ENCODE measurements at regions not wholly inside any gene's neighbourhood (a gene's known extent, or its start where the extent isn't known, plus 50 kb on each side); places are given as distances from the start of the nearest gene placed in this dataset.
"Not testable (repeated sequence)": the region's sequence is repeated elsewhere in the genome, so short reads cannot be mapped to it uniquely, and the experiment has no call there.

GRCh38 chr9:117926031-117926658, 221.9 kb downstream of the TLR4 start:
- Mint-ChIP-seq H3K27me3 (ENCODE audit: insufficient read depth) (peaks cover 3% of the 10 kb centered on the region), H3K36me3 (ENCODE audit: low read depth) (no peaks in the 10 kb centered on the region), H3K4me1 (ENCODE audit: low read depth) (no peaks in the 10 kb centered on the region), H3K27ac (no peak overlapping the region), H3K4me3 (no peak overlapping the region), H3K9me3 (no peaks in the 10 kb centered on the region)
- intact Hi-C loops (cut with micrococcal nuclease) = no loop called here
- DNase-seq (ENCODE audit: low spot score) = no peak

DNA sequence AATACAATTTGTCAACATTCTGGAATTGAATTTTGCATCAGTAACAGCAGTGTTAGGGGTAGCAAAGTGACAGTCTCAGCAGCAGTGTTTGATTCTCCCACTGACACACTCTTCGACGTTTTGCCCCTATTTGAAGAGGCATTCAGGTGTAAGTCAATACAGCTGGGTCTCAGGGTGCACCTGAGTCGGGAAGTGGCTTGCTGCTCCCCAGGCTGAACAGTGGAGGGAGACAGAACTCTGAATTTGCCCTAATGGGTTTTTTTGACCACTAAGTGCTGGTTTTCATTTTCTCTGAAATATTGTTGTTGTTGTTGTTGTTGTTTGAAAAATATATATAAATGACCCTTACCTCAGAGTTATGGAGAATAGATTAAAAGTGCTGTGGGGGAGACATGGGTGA, 223.2 kb downstream of the TLR4 start:
- no peak overlapping the region for H3K4me3 Mint-ChIP-seq
- H3K36me3 Mint-ChIP-seq (ENCODE audit: low read depth) = no peaks in the 10 kb centered on the region
- DNase-seq (ENCODE audit: low spot score) = no peak
- H3K9me3 Mint-ChIP-seq = no peaks in the 10 kb centered on the region
- H3K27ac Mint-ChIP-seq = no peak overlapping the region
- intact Hi-C loops (cut with micrococcal nuclease) = no loop called here
- H3K4me1 Mint-ChIP-seq (ENCODE audit: low read depth) = no peaks in the 10 kb centered on the region
- peaks cover 3% of the 10 kb centered on the region for H3K27me3 Mint-ChIP-seq (ENCODE audit: insufficient read depth)

- Mint-ChIP-seq H3K27me3 (ENCODE audit: insufficient read depth) (peaks cover 3% of the 10 kb centered on the region), H3K36me3 (ENCODE audit: low read depth) (no peaks in the 10 kb centered on the region), H3K27ac (no peak overlapping the region), H3K4me3 (no peak overlapping the region), H3K9me3 (no peaks in the 10 kb centered on the region), H3K4me1 (ENCODE audit: low read depth) (no peaks in the 10 kb centered on the region)
- intact Hi-C loops (cut with micrococcal nuclease) = no loop called here
- no peak for DNase-seq (ENCODE audit: low spot score)
These were observed 225.7 kb downstream of the TLR4 start for GRCh38 chr9:117929868-117930267.

DNA sequence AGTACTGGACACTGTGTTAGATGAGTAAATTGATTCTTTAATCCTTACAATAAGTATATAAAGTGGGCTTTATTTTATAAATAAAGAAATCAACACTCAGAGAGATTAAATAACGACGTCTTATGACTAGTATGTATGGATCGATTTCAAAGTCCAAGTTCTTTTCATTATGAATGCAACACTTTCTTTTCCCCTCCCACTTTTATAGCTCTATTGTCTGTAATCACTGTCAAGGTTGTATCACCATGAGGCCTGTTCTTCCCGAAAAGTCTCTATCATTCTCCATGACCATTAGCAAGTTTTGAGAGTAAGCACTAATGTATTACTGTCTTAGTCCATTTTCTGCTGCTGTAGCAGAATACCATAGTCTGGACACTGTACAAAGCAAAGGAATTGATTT, 228.4 kb downstream of the TLR4 start:
- Mint-ChIP-seq H3K4me1 (ENCODE audit: low read depth) (no peaks in the 10 kb centered on the region), H3K36me3 (ENCODE audit: low read depth) (no peaks in the 10 kb centered on the region), H3K27me3 (ENCODE audit: insufficient read depth) (peaks cover 3% of the 10 kb centered on the region), H3K4me3 (no peak overlapping the region), H3K9me3 (no peaks in the 10 kb centered on the region), H3K27ac (no peak overlapping the region)
- no peak for DNase-seq (ENCODE audit: low spot score)
- intact Hi-C loops (cut with micrococcal nuclease) = no loop called here

- H3K4me1 Mint-ChIP-seq (ENCODE audit: low read depth) = no peaks in the 10 kb centered on the region
- H3K27me3 Mint-ChIP-seq (ENCODE audit: insufficient read depth) = no peaks in the 10 kb centered on the region
- no peaks in the 10 kb centered on the region for H3K36me3 Mint-ChIP-seq (ENCODE audit: low read depth)
- H3K9me3 Mint-ChIP-seq = no peaks in the 10 kb centered on the region
- H3K4me3 Mint-ChIP-seq = no peak overlapping the region
- no peak overlapping the region for H3K27ac Mint-ChIP-seq
- intact Hi-C loops (cut with micrococcal nuclease) = no loop called here
- no peak for DNase-seq (ENCODE audit: low spot score)
These were observed 232.3 kb downstream of the TLR4 start for GRCh38 chr9:117936185-117937130.

GRCh38 chr9:117938086-117938485, 233.9 kb downstream of the TLR4 start:
- DNase-seq (ENCODE audit: low spot score) = no peak
- Mint-ChIP-seq H3K36me3 (ENCODE audit: low read depth) (no peaks in the 10 kb centered on the region), H3K4me3 (no peak overlapping the region), H3K4me1 (ENCODE audit: low read depth) (no peaks in the 10 kb centered on the region), H3K27me3 (ENCODE audit: insufficient read depth) (no peaks in the 10 kb centered on the region), H3K9me3 (no peaks in the 10 kb centered on the region), H3K27ac (no peak overlapping the region)
- intact Hi-C loops (cut with micrococcal nuclease) = no loop called here

DNA sequence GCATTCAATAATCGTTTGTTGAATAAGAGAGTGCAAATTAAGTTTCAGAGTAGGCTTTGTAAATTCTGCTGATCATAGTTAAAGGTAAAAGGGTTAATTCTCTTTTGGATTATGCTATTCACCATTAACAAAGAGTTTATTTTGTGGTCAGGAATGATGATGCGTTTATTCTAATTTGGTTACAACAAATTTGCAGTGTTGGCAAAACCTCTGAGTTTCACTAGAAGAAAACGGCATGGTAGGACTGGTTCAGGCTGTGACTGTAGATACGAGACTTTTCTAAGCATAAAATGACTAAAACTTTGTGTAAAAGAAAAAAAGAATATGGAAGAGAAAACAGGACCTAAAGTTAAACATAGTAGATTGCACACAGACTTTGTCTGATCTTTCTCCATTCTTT, 234.7 kb downstream of the TLR4 start:
- no peak overlapping the region for H3K4me3 Mint-ChIP-seq
- H3K36me3 Mint-ChIP-seq (ENCODE audit: low read depth) = no peaks in the 10 kb centered on the region
- intact Hi-C loops (cut with micrococcal nuclease) = no loop called here
- no peak overlapping the region for H3K27ac Mint-ChIP-seq
- H3K4me1 Mint-ChIP-seq (ENCODE audit: low read depth) = no peaks in the 10 kb centered on the region
- H3K9me3 Mint-ChIP-seq = no peaks in the 10 kb centered on the region
- H3K27me3 Mint-ChIP-seq (ENCODE audit: insufficient read depth) = no peaks in the 10 kb centered on the region
- DNase-seq (ENCODE audit: low spot score) = no peak

GRCh38 chr9:117944750-117945149, 240.5 kb downstream of the TLR4 start:
- H3K4me3 Mint-ChIP-seq; H3K4me1 Mint-ChIP-seq (ENCODE audit: low read depth); H3K27me3 Mint-ChIP-seq (ENCODE audit: insufficient read depth); DNase-seq (ENCODE audit: low spot score); H3K27ac Mint-ChIP-seq; H3K9me3 Mint-ChIP-seq; H3K36me3 Mint-ChIP-seq (ENCODE audit: low read depth); intact Hi-C loops (cut with micrococcal nuclease): not testable (repeated sequence)

DNA sequence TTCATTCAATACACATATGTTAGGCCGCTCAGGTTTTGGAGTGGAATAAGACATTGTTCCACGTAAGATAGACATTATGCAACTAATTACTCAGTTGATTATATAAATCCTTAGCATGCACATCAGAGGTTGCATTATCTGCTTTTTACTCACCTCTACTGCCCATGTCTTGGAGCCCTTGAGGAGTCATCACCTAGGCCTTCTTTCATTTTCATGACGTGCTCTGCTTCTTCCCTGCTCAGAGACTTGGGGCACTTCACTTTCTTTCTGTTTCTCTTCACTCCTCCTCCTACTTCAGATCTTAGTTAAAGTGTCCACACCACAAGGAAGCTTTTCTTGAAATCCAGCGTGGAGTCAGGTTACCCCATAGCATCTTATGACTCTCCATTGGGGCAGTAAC, 241.1 kb downstream of the TLR4 start:
- Mint-ChIP-seq H3K27ac (no peak overlapping the region), H3K4me3 (no peak overlapping the region), H3K9me3 (no peaks in the 10 kb centered on the region), H3K36me3 (ENCODE audit: low read depth) (no peaks in the 10 kb centered on the region), H3K4me1 (ENCODE audit: low read depth) (no peaks in the 10 kb centered on the region), H3K27me3 (ENCODE audit: insufficient read depth) (no peaks in the 10 kb centered on the region)
- intact Hi-C loops (cut with micrococcal nuclease) = no loop called here
- no peak for DNase-seq (ENCODE audit: low spot score)

GRCh38 chr9:117951127-117951526, 246.9 kb downstream of the TLR4 start:
- no peaks in the 10 kb centered on the region for H3K36me3 Mint-ChIP-seq (ENCODE audit: low read depth)
- H3K4me1 Mint-ChIP-seq (ENCODE audit: low read depth) = no peaks in the 10 kb centered on the region
- no peak overlapping the region for H3K4me3 Mint-ChIP-seq
- no peaks in the 10 kb centered on the region for H3K9me3 Mint-ChIP-seq
- intact Hi-C loops (cut with micrococcal nuclease) = no loop called here
- no peak overlapping the region for H3K27ac Mint-ChIP-seq
- DNase-seq (ENCODE audit: low spot score) = no peak
- no peaks in the 10 kb centered on the region for H3K27me3 Mint-ChIP-seq (ENCODE audit: insufficient read depth)

DNA sequence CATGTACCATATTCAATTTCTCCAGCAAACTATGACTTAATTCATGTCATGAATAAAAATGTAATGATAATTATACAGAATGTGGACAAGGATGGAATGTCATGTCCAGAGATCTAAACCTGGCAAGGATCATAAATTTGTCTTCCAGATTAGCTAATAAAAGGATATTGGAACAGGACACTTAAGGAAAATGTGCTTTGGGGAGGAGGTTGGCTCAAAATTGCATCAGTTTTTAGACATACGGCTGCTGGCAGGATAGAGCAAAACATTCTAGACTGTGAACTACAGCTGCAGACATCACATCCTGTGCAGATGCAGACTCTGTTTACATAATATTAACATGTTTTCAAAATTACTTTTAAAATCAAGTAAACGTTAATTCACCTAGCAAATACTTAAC, 248.4 kb downstream of the TLR4 start:
- Mint-ChIP-seq H3K9me3 (no peaks in the 10 kb centered on the region), H3K27ac (no peak overlapping the region), H3K27me3 (ENCODE audit: insufficient read depth) (no peaks in the 10 kb centered on the region), H3K4me3 (no peak overlapping the region), H3K36me3 (ENCODE audit: low read depth) (no peaks in the 10 kb centered on the region), H3K4me1 (ENCODE audit: low read depth) (no peaks in the 10 kb centered on the region)
- intact Hi-C loops (cut with micrococcal nuclease) = no loop called here
- no peak for DNase-seq (ENCODE audit: low spot score)

- no peak overlapping the region for H3K27ac Mint-ChIP-seq
- intact Hi-C loops (cut with micrococcal nuclease) = no loop called here
- H3K36me3 Mint-ChIP-seq (ENCODE audit: low read depth) = no peaks in the 10 kb centered on the region
- H3K4me3 Mint-ChIP-seq = no peak overlapping the region
- no peaks in the 10 kb centered on the region for H3K9me3 Mint-ChIP-seq
- H3K4me1 Mint-ChIP-seq (ENCODE audit: low read depth) = no peaks in the 10 kb centered on the region
- no peak for DNase-seq (ENCODE audit: low spot score)
- no peaks in the 10 kb centered on the region for H3K27me3 Mint-ChIP-seq (ENCODE audit: insufficient read depth)
These were observed 253.1 kb downstream of the TLR4 start for GRCh38 chr9:117957267-117957666.

DNA sequence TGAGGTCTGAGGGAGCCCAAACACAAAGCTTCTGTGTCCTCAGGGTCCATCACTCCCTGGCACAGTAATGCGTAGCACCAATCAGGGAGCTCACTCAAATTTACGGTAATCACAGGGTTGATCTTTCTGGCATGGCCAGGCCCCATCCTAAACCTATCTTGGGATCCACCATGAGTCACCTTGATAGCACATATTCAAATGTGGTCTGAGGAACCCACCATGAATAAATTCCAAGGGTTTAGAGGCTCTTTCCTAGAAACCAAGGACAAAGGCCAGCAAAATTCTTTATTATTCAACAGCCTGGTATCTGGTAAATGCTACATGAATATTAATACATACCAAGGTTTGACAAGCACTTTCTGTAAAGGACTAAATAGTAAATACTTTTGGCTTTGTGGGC, 254.5 kb downstream of the TLR4 start:
- H3K36me3 Mint-ChIP-seq (ENCODE audit: low read depth) = no peaks in the 10 kb centered on the region
- H3K27me3 Mint-ChIP-seq (ENCODE audit: insufficient read depth) = no peaks in the 10 kb centered on the region
- H3K4me1 Mint-ChIP-seq (ENCODE audit: low read depth) = no peaks in the 10 kb centered on the region
- intact Hi-C loops (cut with micrococcal nuclease) = no loop called here
- no peak for DNase-seq (ENCODE audit: low spot score)
- no peak overlapping the region for H3K4me3 Mint-ChIP-seq
- H3K9me3 Mint-ChIP-seq = no peaks in the 10 kb centered on the region
- no peak overlapping the region for H3K27ac Mint-ChIP-seq

Data from activated T-helper 1 cell treated with anti-CD3 and anti-CD28 coated beads, Interleukin-12 subunit alpha, Interleukin-12 subunit beta, Interleukin-2, Interleukin-4 antibody, amounts not matched to agents 30 ng/mL and 10 ng/mL and 1 ng/mL, durations not matched to agents 14 hours and 24 hours and 36 hours (primary cell).